HG03097 (cell line): ENCODE measurements at regions not wholly inside any gene's neighbourhood (a gene's known extent, or its start where the extent isn't known, plus 50 kb on each side); places are given as distances from the start of the nearest gene placed in this dataset.

Experiments
- ATAC-seq: cut with Tn5 transposase; IDR thresholded peaks from one replicate; pipeline ENCODE4 v1.9.1; 2021; ENCODE audit not compliant: unreplicated experiment, low FRiP score

DNA sequence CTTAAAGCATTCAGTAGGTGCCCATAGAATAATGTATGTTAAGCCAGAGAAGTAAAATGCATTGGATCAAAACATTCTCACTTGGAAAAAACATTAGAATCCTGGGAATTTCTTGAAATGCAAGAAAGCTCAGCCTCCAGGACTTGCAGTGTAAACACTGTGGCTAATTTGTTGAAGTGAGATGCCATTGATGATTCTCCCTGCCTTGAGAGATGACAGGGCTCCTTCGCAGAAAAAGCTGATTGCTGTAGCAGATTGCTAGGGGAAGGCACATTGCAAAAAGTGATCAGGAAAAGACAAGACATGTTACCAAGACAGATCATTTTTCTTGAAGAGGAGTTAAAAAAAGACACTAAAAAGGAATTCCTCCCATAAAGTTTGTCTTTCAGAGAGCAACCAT is 204.2 kb upstream of the HMGA2 start:
- ATAC-seq = no peak

- no peak for ATAC-seq
These were observed 202.2 kb upstream of the HMGA2 start for GRCh38 chr12:65622056-65622455.

DNA sequence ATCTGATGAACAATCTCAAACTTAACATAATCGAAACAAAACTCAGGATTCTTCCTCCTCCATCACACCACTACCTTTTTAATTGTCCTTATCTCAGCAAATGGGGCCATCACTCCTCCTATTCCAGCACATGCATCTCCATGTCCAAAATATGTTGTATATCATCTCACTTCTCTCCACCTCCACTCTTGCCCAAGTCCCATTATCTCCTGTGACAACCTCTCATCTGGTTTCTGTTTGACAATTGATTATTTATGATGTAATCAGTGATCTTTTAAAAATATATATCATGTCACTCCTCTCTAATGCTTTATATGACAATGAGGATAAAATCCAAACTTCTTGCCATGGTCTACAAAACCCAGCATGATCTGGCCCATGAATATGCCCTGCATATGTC is 200.8 kb upstream of the HMGA2 start:
- ATAC-seq = no peak

DNA sequence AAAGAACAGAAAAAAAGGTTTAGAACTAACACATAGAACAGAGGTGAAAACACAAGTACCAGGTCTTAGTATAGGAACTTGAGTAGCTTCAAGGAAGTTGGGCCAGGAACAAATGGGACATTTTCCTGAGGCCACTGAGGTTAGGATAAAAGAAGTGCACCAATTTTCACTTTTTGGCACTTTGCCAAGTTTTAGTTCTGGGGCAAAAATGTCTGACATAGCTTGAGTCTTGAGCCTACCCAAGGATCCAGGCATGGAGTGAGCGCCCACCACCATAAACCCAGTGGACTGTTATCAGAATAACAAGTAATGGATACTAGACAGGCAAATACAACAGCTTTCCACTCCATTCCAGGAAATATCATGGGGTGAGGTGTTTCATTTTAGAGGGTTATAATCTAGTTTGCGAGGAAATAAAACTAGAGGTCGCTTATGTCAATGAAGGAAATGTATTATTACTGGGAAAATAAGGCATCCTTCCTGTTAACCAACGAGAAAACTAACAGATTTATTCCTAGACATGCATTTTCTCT is 199.7 kb upstream of the HMGA2 start:
- ATAC-seq = no peak

DNA sequence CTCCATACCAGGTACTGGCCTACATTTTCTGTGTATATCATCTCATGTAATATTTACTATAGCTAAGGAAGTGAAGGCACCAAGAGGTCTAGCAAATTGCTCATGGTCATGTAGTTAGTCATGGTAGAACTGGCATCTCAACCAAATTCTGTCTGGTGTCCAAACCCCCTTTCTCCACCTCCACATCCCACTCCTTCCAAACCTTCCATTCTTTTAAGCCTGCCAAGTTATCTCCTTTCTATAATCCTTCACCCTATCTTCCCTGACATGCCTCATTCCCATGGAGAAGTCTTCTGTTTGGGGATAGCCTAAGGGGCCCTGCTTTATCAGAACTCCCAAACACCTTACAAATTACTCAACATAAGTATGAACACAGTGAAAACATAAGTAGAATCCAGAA is 196.2 kb upstream of the HMGA2 start:
- ATAC-seq = no peak

- ATAC-seq = no peak
These were observed 193.7 kb upstream of the HMGA2 start for GRCh38 chr12:65630555-65630954.

DNA sequence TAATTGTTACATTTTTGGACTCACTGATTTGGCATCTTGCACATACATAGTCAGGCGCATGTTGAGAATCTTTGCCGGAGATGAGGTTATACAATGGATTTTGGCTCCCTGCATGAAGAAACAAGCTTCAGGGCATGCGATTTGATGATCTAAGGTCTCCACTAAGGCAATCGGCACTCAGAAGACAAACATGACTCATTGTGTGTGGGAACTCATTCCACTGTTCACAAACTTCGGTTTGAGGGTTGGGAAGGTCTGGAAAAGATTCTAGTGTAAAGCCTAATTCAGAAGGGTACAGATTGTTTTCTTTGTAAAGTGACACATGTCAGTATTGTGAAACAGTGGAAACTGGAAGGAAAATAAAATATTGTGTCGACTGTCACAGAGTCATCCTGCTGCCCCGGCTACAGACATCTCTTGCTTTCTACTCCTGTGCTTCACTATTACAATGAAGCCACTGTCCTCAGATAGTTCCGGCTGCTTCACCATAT is 192.6 kb upstream of the HMGA2 start:
- ATAC-seq = no peak

GRCh38 chr12:65632131-65632855 is 192.0 kb upstream of the HMGA2 start:
- ATAC-seq = no peak

- no peak for ATAC-seq
These were observed 190.2 kb upstream of the HMGA2 start for GRCh38 chr12:65634061-65634460.

GRCh38 chr12:65634626-65635331 is 189.5 kb upstream of the HMGA2 start:
- ATAC-seq = no peak

GRCh38 chr12:65636436-65636835 is 187.8 kb upstream of the HMGA2 start:
- ATAC-seq = no peak

DNA sequence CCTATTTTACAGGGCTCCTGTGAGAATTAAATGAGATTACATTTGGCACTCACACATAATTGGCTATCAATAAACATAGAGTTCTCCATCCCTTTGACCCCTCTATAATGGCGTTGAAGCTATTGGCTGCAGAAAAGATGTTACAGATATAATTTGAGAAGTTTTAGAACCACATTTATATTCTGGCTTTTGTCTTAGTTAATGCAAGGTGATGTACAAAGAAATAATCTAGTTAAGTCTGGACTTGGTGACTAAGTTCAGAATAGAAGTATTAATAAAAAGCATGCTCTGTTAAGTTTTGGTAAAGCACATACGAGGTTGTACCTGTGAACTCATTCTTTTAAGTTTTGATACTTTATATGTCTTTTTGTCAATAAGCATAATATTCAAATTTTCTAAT is 187.1 kb upstream of the HMGA2 start:
- ATAC-seq = no peak

DNA sequence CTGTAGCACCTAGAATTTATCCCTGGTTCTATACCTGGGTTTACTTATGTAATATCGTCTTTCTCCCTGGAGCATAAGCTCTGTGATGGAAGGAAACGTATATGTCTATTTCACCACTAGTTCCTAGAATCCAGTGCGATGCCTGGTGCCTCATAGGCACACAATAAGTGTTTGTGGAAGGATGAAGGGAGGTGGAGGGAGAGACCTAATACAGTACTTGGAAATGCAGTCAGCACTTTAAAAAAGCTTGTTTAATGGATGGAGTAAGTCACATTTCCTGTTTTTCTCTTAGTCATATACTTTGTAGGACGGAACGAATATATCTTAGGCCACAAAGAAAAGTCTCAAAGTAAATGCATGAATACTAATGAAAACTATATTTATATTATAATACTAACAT is 186.5 kb upstream of the HMGA2 start:
- no peak for ATAC-seq

DNA sequence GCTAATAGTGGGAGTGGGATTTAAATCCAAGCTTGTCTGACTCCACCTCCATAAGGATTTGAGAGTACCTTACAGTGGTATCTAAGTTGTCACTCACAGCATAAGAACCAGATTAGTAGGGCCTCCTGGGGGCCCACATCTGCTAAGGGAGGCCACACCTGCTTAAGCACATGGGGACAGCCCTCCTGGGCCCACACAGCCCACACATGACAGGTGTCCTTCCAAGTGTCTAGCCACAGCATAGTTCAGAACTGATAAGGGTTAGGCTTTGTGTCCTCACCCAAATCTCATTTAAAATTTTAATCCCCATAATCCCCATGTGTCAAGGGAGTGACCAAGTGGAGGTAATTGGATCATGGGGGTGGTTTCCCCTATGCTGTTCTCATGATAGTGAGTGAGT is 186.0 kb upstream of the HMGA2 start:
- no peak for ATAC-seq

- no peak for ATAC-seq
These were observed 183.8 kb upstream of the HMGA2 start for GRCh38 chr12:65640489-65640901.

DNA sequence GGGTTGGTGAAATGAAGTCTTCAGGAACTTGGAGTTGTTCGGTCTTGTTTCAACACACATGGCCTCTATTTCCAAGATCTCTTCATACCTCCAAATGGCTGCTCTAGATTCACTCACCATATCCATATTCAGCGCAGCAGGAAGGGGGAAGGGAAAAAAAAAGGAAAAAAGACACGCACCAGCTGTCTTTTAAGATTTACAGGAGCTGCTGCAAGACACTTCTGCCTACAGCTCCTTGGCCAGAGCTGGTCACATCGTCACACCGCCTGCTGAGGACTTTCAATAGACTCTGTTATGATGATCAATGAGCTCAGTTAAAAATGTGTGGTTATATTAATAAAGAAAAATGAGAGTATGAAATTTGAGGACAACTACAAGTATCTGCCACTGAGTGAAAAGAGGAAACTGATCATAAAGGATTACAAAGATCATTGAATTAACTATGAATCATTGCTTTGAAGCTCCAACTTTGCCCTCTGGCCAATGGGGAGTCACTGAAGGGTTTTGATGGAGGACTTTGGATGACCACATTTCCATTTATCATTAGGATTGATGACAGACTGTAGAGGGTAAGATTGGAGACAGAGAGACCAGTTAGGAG is 182.1 kb upstream of the HMGA2 start:
- ATAC-seq = no peak

GRCh38 chr12:65643171-65643570 is 181.1 kb upstream of the HMGA2 start:
- no peak for ATAC-seq

DNA sequence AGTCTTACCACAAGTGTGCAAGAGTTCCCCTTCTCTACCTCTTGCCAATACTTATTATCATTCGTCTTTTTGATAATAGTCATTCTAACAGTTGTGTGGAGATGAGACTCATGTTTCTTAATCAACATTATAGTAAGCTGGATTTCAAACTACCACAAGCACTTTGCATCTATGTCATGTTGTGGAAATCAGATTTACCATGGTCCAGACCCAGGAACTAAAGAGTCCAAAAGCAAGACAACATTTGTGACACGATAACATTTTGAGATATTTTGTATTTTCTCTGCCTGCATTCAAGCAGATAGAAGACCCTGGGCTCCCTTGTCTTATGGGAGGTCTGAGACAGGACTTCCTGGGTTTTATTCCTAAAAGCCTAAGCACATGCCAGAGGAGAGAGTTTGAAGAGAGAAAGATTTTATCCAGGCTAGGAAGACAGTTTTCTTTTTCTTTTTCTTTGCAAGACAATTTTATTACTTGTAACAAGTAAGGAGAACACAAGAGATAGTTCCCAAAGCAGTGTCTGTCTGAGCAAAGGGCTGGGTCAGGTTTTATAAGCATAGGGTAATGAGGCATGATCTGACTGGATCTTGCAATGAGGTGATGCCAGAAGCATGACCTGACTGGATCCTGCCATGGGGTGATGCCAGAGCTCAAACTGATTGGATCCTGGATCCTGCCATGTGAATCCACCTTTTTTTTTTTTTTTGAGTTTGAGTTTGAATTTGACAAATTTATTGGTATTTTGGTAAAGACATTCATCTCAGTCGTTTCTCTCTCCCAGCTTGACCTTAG is 180.5 kb upstream of the HMGA2 start:
- no peak for ATAC-seq

DNA sequence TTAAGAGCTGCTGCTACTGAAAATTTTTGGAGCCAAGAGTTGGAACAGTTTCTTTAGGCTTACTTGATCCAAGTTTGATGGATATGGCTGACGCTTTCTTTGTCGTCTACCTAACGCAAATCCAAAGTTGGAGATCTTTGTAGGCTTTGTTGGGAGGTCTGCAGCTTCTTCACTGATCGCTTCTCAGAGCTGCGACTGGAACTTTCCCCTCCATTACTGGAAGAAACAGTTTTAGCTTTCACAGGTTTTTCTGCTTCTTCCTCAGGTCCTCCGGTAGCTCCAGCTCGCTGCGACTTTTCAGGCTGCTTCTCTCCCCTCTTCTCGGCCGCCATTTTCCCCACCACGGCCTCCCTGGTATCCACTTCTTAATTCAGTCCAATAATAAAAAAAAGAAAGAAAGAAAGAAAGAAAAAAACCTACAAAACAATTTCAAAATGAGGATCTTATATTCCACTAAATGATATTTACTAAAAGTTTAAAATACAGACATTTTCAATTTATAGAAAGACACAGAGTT is 178.1 kb upstream of the HMGA2 start:
- ATAC-seq = no peak

DNA sequence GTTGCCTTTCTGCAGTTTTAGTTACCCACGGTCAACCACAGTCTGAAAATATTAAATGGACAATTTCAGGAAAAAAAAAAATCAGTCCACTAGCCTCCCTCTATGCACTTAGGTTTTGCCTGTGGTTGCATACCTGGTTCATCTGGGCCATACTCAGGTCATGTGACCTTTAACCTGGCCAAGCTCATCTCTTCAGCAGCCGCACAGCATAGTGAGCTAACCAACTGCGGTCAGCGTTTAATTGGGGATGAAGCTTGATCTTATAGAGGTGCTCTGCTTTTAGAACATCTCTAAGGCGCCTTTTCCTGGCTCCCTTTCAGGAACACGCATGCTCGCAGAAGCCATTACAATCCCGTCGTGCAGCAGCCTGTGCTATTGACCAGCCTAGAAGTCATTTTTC is 177.2 kb upstream of the HMGA2 start:
- ATAC-seq = no peak

- ATAC-seq = no peak
These were observed 175.8 kb upstream of the HMGA2 start for GRCh38 chr12:65648461-65648860.
